Endothelial cell (in vitro differentiated cells): ENCODE measurements at regions not wholly inside any gene's neighbourhood (a gene's known extent, or its start where the extent isn't known, plus 50 kb on each side); places are given as distances from the start of the nearest gene placed in this dataset.

Experiments used
- DNase-seq: peaks from one replicate; pipeline ENCODE4 v3.0.0; 2021; ENCODE audit warnings: low spot score
- H3K27ac Mint-ChIP-seq: one replicate; pipeline ENCODE4 v1.8.0; 2021; ENCODE audit warnings: mixed read lengths, inconsistent platforms; ENCODE audit not compliant: unreplicated experiment
- H3K27me3 Mint-ChIP-seq: one replicate; pipeline ENCODE4 v1.8.0; 2021; ENCODE audit warnings: mild to moderate bottlenecking, moderate library complexity, mixed read lengths, inconsistent platforms; ENCODE audit not compliant: unreplicated experiment
- H3K36me3 Mint-ChIP-seq: one replicate; pipeline ENCODE4 v1.8.0; 2021; ENCODE audit warnings: mild to moderate bottlenecking, low read depth, mixed read lengths, inconsistent platforms; ENCODE audit not compliant: unreplicated experiment
- H3K4me1 Mint-ChIP-seq: one replicate; pipeline ENCODE4 v1.8.0; 2021; ENCODE audit warnings: mild to moderate bottlenecking, mixed read lengths, inconsistent platforms; ENCODE audit not compliant: unreplicated experiment
- H3K4me3 Mint-ChIP-seq: one replicate; pipeline ENCODE4 v1.8.0; 2021; ENCODE audit warnings: mild to moderate bottlenecking, mixed read lengths, inconsistent platforms; ENCODE audit not compliant: unreplicated experiment
- H3K9me3 Mint-ChIP-seq: one replicate; pipeline ENCODE4 v1.8.0; 2021; ENCODE audit warnings: mixed read lengths, inconsistent platforms; ENCODE audit not compliant: unreplicated experiment
- TF ChIP-seq, protein P1 (sequence below): fragments of 200-600 bp; sonication (generic); IDR thresholded peaks from one replicate; pipeline ENCODE4 v1.5.0; 2021; ENCODE audit warnings: antibody characterized with exemption; ENCODE audit not compliant: unreplicated experiment

DNA sequence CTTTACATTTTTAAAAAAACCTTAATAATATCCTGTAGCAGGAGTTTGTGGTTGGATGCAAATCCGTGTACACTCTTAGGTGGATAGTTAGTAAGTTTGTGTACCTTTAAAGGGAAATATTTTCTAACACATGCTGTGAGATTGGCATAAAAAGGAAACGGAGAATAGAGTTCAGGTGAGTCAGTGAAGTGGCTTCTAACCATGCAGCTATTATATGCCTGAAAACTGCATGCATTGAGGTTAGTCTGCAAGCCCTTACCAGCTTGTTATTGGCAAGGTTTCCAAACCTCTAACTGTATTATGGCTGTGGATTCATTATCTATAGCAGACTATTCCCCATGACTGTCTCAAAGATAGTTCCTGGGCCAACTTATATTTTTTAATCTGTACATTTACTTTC is 420.6 kb upstream of the MMS22L start:
- TF ChIP-seq, protein P1, sequence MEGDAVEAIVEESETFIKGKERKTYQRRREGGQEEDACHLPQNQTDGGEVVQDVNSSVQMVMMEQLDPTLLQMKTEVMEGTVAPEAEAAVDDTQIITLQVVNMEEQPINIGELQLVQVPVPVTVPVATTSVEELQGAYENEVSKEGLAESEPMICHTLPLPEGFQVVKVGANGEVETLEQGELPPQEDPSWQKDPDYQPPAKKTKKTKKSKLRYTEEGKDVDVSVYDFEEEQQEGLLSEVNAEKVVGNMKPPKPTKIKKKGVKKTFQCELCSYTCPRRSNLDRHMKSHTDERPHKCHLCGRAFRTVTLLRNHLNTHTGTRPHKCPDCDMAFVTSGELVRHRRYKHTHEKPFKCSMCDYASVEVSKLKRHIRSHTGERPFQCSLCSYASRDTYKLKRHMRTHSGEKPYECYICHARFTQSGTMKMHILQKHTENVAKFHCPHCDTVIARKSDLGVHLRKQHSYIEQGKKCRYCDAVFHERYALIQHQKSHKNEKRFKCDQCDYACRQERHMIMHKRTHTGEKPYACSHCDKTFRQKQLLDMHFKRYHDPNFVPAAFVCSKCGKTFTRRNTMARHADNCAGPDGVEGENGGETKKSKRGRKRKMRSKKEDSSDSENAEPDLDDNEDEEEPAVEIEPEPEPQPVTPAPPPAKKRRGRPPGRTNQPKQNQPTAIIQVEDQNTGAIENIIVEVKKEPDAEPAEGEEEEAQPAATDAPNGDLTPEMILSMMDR: no peak
- H3K36me3 Mint-ChIP-seq: no peaks in the 10 kb centered on the region
- H3K4me3 Mint-ChIP-seq: no peak overlapping the region
- H3K4me1 Mint-ChIP-seq: no peaks in the 10 kb centered on the region
- H3K27me3 Mint-ChIP-seq: peaks cover 2% of the 10 kb centered on the region
- no peaks in the 10 kb centered on the region for H3K9me3 Mint-ChIP-seq
- no peak overlapping the region for H3K27ac Mint-ChIP-seq
- DNase-seq: no peak

DNA sequence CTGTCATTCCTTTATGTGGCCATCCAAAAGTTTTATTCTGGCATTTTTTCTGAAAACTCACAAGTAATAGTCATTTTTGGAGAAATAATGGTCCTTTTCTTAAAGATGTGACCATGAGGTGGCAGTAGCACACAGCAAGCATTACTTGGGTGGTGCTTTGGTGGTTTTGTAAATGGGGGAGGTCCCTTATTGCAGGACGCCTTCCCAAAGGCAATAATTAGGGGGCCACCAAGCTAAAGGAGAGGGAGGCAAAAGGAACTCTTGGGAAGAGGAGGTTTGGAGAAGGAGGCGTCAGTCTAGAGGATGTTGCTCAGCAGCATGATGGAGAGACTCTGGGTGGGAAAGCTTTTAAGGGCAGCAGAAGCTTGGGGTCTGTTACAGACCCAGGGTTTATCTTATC is 422.6 kb upstream of the MMS22L start:
- no peak overlapping the region for H3K4me3 Mint-ChIP-seq

DNA sequence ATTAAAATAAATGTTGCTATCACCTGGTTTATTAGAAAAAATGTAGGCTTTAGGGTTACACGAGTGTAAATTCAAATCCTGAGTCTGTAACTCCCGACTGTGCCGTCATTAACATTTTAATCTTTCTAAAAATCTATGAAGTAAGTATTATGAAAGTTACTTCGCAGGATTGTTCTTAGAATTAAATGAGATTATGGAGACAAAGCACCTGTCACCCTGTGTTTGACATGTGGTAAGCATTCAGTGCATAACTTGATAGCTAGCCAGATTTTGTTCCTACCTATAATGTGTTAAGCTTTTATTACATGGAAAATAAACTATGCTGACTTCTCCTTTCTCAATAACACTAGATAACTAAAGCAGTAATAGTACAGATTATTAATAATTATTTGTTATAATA is 429.7 kb upstream of the MMS22L start:
- H3K4me3 Mint-ChIP-seq: no peak overlapping the region

More for the DNA sequence above, 422.6 kb upstream of the MMS22L start:
- no peak for DNase-seq
- peaks cover 2% of the 10 kb centered on the region for H3K27me3 Mint-ChIP-seq
- H3K9me3 Mint-ChIP-seq: no peaks in the 10 kb centered on the region
- H3K4me1 Mint-ChIP-seq: no peaks in the 10 kb centered on the region
- no peak overlapping the region for H3K27ac Mint-ChIP-seq
- no peaks in the 10 kb centered on the region for H3K36me3 Mint-ChIP-seq
- TF ChIP-seq, protein P1: peak; percentile 60

DNA sequence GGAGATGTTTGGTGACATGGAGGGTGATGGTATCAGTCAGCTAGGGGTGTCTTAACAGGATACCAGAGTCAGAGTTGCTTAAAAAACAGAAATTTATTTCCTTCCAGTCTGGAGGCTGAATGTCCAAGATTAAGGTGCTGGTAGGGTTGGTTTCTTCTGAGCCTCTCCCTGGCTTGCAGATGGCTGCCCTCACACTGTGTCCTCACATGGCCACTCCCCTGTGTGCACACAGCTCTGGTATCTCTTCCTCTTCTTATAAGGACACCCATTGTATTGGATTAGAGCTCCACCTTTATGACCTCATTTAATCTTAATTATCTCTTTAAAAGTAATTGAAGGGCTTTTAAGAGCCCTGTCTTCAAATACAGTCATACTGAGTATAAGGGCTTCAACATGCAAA is 431.8 kb upstream of the MMS22L start:
- no peak for DNase-seq
- no peak overlapping the region for H3K27ac Mint-ChIP-seq
- no peaks in the 10 kb centered on the region for H3K36me3 Mint-ChIP-seq
- H3K9me3 Mint-ChIP-seq: no peaks in the 10 kb centered on the region
- no peak overlapping the region for H3K4me3 Mint-ChIP-seq
- H3K27me3 Mint-ChIP-seq: no peaks in the 10 kb centered on the region
- TF ChIP-seq, protein P1: no peak
- H3K4me1 Mint-ChIP-seq: no peaks in the 10 kb centered on the region

More for the DNA sequence above, 429.7 kb upstream of the MMS22L start:
- Mint-ChIP-seq H3K27ac (no peak overlapping the region), H3K9me3 (no peaks in the 10 kb centered on the region), H3K4me1 (no peaks in the 10 kb centered on the region), H3K36me3 (no peaks in the 10 kb centered on the region), H3K27me3 (no peaks in the 10 kb centered on the region)
- TF ChIP-seq, protein P1: no peak
- DNase-seq: no peak

DNA sequence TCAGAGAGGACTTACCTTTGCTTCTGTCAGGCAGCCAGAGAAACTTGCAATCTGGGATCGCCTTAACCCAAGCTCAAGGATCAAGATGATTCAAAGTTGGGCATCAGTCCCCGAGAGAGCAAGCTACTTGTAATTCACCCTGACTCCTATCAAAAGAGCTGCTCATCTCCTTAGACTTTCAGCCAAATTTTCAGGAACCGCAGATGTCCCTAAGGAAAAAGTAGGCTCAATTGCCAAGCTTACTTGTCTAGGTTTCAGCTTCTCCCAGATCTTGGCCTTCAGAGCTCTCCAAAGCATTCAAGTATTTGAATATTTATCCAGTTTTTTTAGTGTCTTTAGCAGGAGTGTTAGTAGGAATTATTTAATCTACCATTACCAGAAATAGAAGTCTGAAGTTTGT is 434.1 kb upstream of the MMS22L start:
- H3K27ac Mint-ChIP-seq: no peak overlapping the region
- no peaks in the 10 kb centered on the region for H3K4me1 Mint-ChIP-seq
- no peaks in the 10 kb centered on the region for H3K9me3 Mint-ChIP-seq
- TF ChIP-seq, protein P1: no peak
- DNase-seq: no peak
- no peaks in the 10 kb centered on the region for H3K36me3 Mint-ChIP-seq
- H3K27me3 Mint-ChIP-seq: no peaks in the 10 kb centered on the region
- no peak overlapping the region for H3K4me3 Mint-ChIP-seq
